ENCODE measurements at regions not wholly inside any gene's neighbourhood (a gene's known extent, or its start where the extent isn't known, plus 50 kb on each side); places are given as distances from the start of the nearest gene placed in this dataset.
"Not testable (repeated sequence)": the region's sequence is repeated elsewhere in the genome, so short reads cannot be mapped to it uniquely, and the experiment has no call there.

DNA sequence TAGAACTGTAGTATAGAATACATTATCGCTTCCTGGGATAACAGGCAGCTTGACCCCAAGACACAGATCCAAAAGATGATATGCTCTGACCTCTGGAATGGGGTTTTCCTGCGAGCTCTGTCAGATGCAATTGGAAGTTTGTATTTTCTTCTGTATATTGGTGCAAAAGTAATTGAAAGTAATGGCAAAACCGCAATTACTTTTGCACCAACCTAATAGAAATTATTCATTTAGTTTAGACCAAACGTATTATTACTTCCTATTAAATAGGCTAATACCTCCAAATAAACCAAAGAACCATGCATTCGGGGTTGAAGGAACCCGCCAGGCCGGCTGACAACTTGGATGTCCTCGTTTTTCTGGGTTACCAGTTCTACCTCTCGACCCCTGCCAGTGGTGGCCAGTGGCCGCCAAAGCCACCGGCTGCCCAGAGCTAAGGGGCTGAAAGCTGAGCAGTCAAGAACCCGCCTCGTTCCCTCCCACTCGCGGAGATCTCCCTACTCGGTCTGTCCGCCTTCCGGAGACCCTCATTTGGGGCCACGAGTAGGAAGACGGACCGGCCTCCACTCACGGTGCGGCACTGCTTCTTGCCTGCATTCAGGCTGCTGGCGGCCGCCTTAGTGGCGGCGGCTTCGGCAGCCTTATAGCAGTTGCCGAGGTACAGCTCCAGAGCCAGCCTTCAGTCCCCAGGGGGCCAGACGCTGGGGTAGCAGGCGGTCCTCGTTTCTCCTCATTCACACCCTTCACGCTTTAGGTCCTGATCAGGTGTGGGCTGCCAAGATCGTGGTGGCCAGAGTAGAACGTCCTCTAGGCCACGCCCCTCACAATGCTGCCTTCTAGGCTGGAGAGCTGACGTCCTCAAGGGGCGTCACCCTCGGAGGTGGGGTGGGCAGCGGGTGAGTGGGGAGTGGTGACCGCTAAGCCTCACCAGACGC, 121.9 kb downstream of the RBMX2 start:
- Histone ChIP-seq H3K9me3 (ENCODE audit: insufficient read depth, low read depth, low read length) (no peaks in the 10 kb centered on the region), H3K4me1 (ENCODE audit: insufficient read depth, low read length) (no peaks in the 10 kb centered on the region), H3K36me3 (ENCODE audit: insufficient read depth, low read depth, low read length) (no peaks in the 10 kb centered on the region), H3K27me3 (ENCODE audit: insufficient read depth, low read length) (no peaks in the 10 kb centered on the region), H3K27ac (ENCODE audit: low read length) (no peak overlapping the region), H3K9ac (ENCODE audit: low read depth, low read length) (peak overlapping the region; percentile 24; the same call in 1 of the 2 replicates), H3K4me3 (ENCODE audit: low read length) (peak overlapping the region; percentile 72; the same call in 1 of the 2 replicates)

DNA sequence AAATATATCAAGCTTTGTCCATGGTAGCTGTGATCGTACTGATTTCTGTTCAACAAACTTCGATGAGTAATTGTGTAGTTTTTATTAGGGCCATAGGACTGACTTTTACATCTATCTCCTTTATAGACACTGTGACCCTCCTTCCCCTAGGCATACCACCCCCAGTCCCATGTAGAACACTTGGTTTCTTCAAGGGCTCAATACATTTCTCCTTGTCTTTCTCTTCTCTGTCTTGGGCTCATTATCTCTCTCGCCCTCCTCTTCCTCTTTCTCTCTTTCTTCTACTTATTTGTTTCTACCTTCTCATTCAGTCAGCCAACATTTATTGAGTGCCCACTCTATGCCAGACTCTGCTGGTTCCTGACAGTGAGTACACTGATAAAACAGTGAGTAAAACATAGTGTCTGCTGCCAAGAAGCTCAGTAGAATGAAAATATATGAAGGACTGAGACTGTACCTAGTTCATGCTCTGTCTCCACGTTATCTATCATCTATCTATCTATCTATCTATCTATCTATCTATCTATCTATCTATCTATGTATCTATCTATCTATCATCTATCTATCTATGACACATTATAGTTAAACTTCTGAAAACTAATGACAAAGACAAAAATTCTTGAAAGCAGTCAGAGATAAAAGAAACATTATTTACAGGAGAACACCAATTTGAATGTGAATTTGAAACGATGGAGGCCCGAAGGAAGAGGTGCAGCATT, 122.8 kb downstream of the RBMX2 start:
- peak overlapping the region; percentile 72; the same call in 1 of the 2 replicates for H3K4me3 ChIP-seq (ENCODE audit: low read length)
- no peaks in the 10 kb centered on the region for H3K36me3 ChIP-seq (ENCODE audit: insufficient read depth, low read depth, low read length)
- H3K9me3 ChIP-seq (ENCODE audit: insufficient read depth, low read depth, low read length): no peaks in the 10 kb centered on the region
- no peak overlapping the region for H3K9ac ChIP-seq (ENCODE audit: low read depth, low read length)
- no peaks in the 10 kb centered on the region for H3K27me3 ChIP-seq (ENCODE audit: insufficient read depth, low read length)
- H3K27ac ChIP-seq (ENCODE audit: low read length): no peak overlapping the region
- H3K4me1 ChIP-seq (ENCODE audit: insufficient read depth, low read length): no peaks in the 10 kb centered on the region

DNA sequence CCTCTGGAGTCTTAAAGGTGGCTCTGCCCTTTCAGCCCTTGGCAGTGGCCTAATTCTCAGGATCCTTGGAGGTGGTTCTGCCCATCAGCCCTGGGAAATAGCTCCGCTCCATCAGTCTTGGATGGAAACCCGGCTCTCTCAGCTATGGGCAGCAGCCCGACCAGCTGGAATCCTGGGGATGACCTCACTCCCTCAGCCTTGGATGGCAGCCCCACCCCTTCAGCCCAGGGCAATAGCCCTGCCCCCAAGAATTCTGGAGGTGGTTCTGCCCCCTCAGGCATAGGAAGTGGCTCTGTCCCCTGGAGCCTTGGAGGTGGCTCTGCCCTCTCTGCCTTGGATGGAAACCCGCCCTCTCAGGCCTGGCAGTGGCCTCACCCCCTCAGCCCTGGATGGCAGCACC, 127.7 kb downstream of the RBMX2 start:
- H3K27ac ChIP-seq (ENCODE audit: low read length): no peak overlapping the region
- no peak overlapping the region for H3K9ac ChIP-seq (ENCODE audit: low read depth, low read length)
- no peaks in the 10 kb centered on the region for H3K4me1 ChIP-seq (ENCODE audit: insufficient read depth, low read length)
- no peaks in the 10 kb centered on the region for H3K36me3 ChIP-seq (ENCODE audit: insufficient read depth, low read depth, low read length)
- no peak overlapping the region for H3K4me3 ChIP-seq (ENCODE audit: low read length)
- no peaks in the 10 kb centered on the region for H3K27me3 ChIP-seq (ENCODE audit: insufficient read depth, low read length)
- H3K9me3 ChIP-seq (ENCODE audit: insufficient read depth, low read depth, low read length): no peaks in the 10 kb centered on the region

DNA sequence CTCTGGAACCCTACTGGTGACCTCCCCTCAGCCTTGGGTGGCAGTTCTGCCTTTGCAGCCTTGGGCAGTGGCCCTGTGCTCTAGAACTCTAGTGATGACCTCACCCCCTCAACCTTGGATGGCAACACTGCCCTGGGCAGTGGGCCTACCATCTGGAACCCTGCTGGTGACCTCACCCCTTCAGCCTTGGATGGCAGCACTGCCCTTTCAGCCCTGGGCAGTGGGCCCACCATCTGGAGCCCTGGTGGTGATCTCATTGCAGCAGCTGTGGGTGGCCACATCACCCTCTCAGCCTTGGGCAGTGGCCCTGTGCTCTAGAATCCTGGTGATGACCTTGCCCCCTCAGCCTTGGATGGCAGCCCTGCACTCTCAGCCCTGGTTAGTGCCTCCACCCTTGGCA, 129.3 kb downstream of the RBMX2 start:
- Histone ChIP-seq H3K4me3 (ENCODE audit: low read length) (no peak overlapping the region), H3K9ac (ENCODE audit: low read depth, low read length) (no peak overlapping the region), H3K9me3 (ENCODE audit: insufficient read depth, low read depth, low read length) (no peaks in the 10 kb centered on the region), H3K36me3 (ENCODE audit: insufficient read depth, low read depth, low read length) (no peaks in the 10 kb centered on the region), H3K4me1 (ENCODE audit: insufficient read depth, low read length) (no peaks in the 10 kb centered on the region), H3K27me3 (ENCODE audit: insufficient read depth, low read length) (no peaks in the 10 kb centered on the region), H3K27ac (ENCODE audit: low read length) (no peak overlapping the region)

DNA sequence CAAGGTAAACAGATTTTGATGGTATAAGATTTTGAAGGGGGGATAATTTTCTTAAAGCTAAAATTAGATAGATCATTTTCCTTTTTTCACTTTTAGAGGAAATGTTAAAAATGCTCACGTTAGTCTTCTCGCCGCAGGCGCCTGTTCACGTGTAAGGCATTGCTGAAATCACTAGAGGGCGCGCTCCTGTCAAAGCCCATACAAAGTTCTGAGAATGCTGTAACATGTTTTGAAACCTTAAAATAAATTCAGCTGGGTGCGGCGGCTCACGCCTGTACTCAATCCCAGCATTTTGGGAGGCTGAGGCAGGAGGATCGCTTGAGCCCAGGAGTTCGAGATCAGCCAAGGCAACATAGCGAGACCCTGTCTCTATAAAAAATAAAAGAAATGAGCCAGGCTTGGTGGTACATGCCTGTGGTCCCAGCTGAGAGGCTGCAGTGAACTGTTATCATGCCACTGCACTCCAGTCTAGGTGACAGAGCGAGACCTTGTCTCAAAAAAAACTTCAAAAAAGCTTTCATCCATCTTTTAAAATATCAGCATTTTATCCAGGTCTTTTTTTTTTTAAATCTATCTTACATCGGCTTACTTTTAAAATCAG, 138.0 kb downstream of the RBMX2 start:
- H3K9me3 ChIP-seq (ENCODE audit: insufficient read depth, low read depth, low read length): no peaks in the 10 kb centered on the region
- no peak overlapping the region for H3K9ac ChIP-seq (ENCODE audit: low read depth, low read length)
- H3K36me3 ChIP-seq (ENCODE audit: insufficient read depth, low read depth, low read length): no peaks in the 10 kb centered on the region
- H3K27me3 ChIP-seq (ENCODE audit: insufficient read depth, low read length): no peaks in the 10 kb centered on the region
- H3K4me1 ChIP-seq (ENCODE audit: insufficient read depth, low read length): no peaks in the 10 kb centered on the region
- H3K27ac ChIP-seq (ENCODE audit: low read length): no peak overlapping the region
- H3K4me3 ChIP-seq (ENCODE audit: low read length): no peak overlapping the region

DNA sequence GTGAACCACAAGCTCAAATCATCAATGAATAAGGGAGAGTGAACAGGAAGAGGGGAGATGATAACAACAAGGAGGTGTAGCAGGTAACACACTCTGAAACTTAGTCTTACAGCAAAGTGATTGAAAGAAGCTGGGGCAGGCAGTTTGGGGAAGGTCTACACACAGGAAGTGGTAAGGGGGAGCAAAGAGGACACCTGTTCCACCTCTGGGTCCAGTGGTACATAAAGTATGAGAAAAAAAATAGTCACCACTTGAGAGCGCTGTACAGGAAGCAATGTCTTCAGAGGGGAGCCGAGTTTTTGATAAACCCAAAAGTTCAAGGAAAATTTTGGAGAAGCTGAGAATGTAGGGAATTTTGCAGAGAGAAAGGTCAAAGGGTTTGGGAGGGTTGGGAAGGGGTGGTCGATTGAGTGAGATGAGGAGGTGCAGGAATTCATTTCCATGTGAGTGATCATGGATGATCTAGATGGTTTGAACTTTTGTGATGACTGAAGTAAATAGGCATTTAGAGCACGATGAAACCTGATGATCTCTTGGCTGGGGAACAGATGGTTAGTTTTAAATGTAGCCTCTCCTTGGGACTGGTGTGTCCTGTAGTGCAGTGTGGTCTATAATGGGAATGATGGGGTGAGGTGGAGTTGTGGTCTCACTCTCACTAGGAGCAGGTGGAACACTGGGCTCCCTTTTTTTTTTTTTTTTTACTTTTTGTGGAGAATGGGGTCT, 142.0 kb downstream of the RBMX2 start:
- no peak overlapping the region for H3K9ac ChIP-seq (ENCODE audit: low read depth, low read length)
- H3K9me3 ChIP-seq (ENCODE audit: insufficient read depth, low read depth, low read length): no peaks in the 10 kb centered on the region
- no peaks in the 10 kb centered on the region for H3K4me1 ChIP-seq (ENCODE audit: insufficient read depth, low read length)
- H3K36me3 ChIP-seq (ENCODE audit: insufficient read depth, low read depth, low read length): no peaks in the 10 kb centered on the region
- H3K27ac ChIP-seq (ENCODE audit: low read length): no peak overlapping the region
- no peak overlapping the region for H3K4me3 ChIP-seq (ENCODE audit: low read length)
- H3K27me3 ChIP-seq (ENCODE audit: insufficient read depth, low read length): no peaks in the 10 kb centered on the region

DNA sequence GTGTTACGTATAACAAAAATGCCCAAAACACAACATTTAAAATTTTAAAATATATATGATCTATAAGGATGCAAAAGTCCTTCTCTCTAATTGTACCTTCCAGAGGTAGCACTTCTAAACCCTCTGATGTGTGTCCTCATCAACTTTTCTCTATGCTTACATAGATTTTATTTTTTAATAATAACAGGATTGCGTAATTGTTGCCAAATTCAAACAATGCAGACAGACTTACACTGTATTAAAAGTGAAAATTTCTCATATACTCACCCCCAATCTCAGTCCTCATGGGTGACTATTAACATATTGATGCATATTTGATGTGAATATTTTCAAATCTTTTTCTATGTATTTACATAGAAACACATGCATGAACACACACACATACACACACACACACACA, 144.0 kb downstream of the RBMX2 start:
- no peaks in the 10 kb centered on the region for H3K27me3 ChIP-seq (ENCODE audit: insufficient read depth, low read length)
- no peaks in the 10 kb centered on the region for H3K36me3 ChIP-seq (ENCODE audit: insufficient read depth, low read depth, low read length)
- no peak overlapping the region for H3K4me3 ChIP-seq (ENCODE audit: low read length)
- H3K27ac ChIP-seq (ENCODE audit: low read length): no peak overlapping the region
- no peaks in the 10 kb centered on the region for H3K4me1 ChIP-seq (ENCODE audit: insufficient read depth, low read length)
- H3K9ac ChIP-seq (ENCODE audit: low read depth, low read length): no peak overlapping the region
- H3K9me3 ChIP-seq (ENCODE audit: insufficient read depth, low read depth, low read length): no peaks in the 10 kb centered on the region

DNA sequence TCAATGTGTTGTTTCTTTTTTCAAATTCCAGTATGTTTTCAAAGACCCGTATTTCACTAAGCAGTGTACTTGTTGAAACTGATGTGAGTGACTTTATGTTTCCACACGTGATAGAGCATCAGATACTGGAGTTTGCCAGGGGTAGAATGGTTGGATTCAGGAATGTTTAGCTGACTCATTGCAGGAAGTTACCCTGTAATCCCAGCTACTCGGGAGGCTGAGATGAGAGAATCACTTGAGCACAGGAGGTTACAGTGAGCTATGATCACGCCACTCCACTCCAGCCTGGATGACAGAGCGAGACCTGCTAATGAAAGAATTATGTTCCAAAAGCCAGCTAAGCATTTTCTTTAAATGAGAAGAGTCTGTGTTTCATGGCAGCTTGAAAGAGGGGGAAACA, 147.6 kb downstream of the RBMX2 start:
- not testable (repeated sequence) for H3K27me3 ChIP-seq (ENCODE audit: insufficient read depth, low read length); H3K4me1 ChIP-seq (ENCODE audit: insufficient read depth, low read length); H3K36me3 ChIP-seq (ENCODE audit: insufficient read depth, low read depth, low read length); H3K9ac ChIP-seq (ENCODE audit: low read depth, low read length); H3K4me3 ChIP-seq (ENCODE audit: low read length); H3K9me3 ChIP-seq (ENCODE audit: insufficient read depth, low read depth, low read length); H3K27ac ChIP-seq (ENCODE audit: low read length)

DNA sequence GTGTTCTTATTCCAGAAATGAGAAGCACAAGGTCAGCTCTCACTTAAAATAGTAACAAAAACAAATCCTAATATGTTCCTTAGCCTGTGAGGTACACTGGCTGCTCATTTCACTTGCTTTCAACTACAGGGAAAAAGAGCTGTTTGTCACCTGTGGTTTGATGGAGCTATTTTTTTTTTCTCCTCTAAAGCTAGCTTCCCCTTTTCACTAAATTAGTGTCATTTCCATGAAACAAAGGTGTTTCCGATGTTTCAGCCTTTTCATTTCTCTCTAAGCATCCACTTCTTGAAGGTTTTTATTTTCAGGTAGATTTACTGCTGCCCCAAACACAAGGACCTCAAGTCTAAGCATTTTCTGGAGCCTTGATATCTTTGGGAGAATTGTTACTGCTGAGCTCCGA, 148.6 kb downstream of the RBMX2 start:
- H3K9ac ChIP-seq (ENCODE audit: low read depth, low read length): no peak overlapping the region
- no peaks in the 10 kb centered on the region for H3K27me3 ChIP-seq (ENCODE audit: insufficient read depth, low read length)
- no peak overlapping the region for H3K4me3 ChIP-seq (ENCODE audit: low read length)
- H3K36me3 ChIP-seq (ENCODE audit: insufficient read depth, low read depth, low read length): no peaks in the 10 kb centered on the region
- H3K9me3 ChIP-seq (ENCODE audit: insufficient read depth, low read depth, low read length): no peaks in the 10 kb centered on the region
- no peak overlapping the region for H3K27ac ChIP-seq (ENCODE audit: low read length)
- H3K4me1 ChIP-seq (ENCODE audit: insufficient read depth, low read length): no peaks in the 10 kb centered on the region

DNA sequence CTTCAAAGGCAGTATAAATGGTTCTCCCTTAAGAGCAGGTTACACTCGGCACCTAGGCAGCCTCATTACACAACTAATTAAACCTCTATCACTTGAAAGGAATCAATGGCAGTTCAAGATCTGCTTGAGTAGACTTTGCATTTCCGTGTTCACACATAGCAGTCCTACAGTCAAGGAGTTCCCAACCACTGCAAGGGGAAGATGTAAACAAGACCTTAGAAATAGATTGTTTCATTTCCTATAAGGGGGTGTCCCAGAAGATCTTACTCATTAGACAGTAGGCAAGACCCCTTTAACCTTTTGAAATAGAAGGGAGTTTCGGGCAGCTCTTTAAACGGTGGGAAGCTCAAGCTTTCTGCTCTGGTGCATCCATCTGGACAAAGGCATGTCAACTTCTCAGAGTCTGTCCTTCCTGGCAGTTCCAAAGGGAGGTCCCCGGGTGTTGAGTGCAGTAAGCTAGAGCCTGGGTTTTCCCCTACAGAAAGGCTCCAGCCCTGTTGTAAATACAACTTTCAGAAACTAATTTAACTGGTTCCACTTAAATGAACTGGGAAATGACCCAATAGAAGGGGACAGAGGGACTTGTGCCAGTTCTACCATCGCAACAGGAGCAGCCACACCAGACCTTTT, 150.8 kb downstream of the RBMX2 start:
- no peaks in the 10 kb centered on the region for H3K9me3 ChIP-seq (ENCODE audit: insufficient read depth, low read depth, low read length)
- H3K27me3 ChIP-seq (ENCODE audit: insufficient read depth, low read length): no peaks in the 10 kb centered on the region
- no peaks in the 10 kb centered on the region for H3K4me1 ChIP-seq (ENCODE audit: insufficient read depth, low read length)
- no peak overlapping the region for H3K27ac ChIP-seq (ENCODE audit: low read length)
- no peaks in the 10 kb centered on the region for H3K36me3 ChIP-seq (ENCODE audit: insufficient read depth, low read depth, low read length)
- H3K4me3 ChIP-seq (ENCODE audit: low read length): no peak overlapping the region
- no peak overlapping the region for H3K9ac ChIP-seq (ENCODE audit: low read depth, low read length)

DNA sequence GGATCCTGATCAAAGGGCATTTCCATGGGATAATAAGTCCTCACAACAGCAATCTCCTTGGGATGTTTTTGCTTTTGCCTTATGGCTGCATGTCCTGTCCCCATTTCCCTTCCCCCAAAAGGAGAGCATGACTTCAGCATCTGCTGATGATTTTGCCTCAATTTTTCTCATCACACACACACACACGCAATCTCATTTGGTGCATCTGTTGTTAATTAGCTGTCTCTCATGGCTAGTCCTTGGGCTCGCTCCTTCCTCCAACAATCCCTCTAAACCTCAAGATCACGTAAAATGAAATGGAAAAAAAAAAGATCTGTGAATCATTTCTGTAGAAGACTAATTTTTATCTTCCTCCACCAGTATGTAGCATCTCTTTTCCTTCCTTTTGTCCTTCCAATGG, 153.6 kb downstream of the RBMX2 start:
- Histone ChIP-seq H3K9me3 (ENCODE audit: insufficient read depth, low read depth, low read length) (no peaks in the 10 kb centered on the region), H3K27ac (ENCODE audit: low read length) (no peak overlapping the region), H3K9ac (ENCODE audit: low read depth, low read length) (no peak overlapping the region), H3K4me3 (ENCODE audit: low read length) (no peak overlapping the region), H3K27me3 (ENCODE audit: insufficient read depth, low read length) (no peaks in the 10 kb centered on the region), H3K4me1 (ENCODE audit: insufficient read depth, low read length) (no peaks in the 10 kb centered on the region), H3K36me3 (ENCODE audit: insufficient read depth, low read depth, low read length) (no peaks in the 10 kb centered on the region)

All from iPS-20b (cell line).